ENCODE measurements at regions not wholly inside any gene's neighbourhood (a gene's known extent, or its start where the extent isn't known, plus 50 kb on each side); places are given as distances from the start of the nearest gene placed in this dataset.

GRCh38 chr4:17301869-17302268 is 210.0 kb downstream of the QDPR start:
- DNase-seq (ENCODE audit: insufficient read length, low spot score) (no peak), FAIRE-seq (no peak)

GRCh38 chr4:17301266-17301665 is 210.6 kb downstream of the QDPR start:
- DNase-seq (ENCODE audit: insufficient read length, low spot score) = no peak

GRCh38 chr4:17296921-17297890 is 214.7 kb downstream of the QDPR start:
- DNase-seq (ENCODE audit: insufficient read length, low spot score) (no peak), FAIRE-seq (no peak)

More at GRCh38 chr4:17301266-17301665, 210.6 kb downstream of the QDPR start:
- FAIRE-seq = no peak

- DNase-seq (ENCODE audit: insufficient read length, low spot score) (no peak), FAIRE-seq (no peak)
Measured at GRCh38 chr4:17293901-17294300, 218.0 kb downstream of the QDPR start.

GRCh38 chr4:17288151-17288550 is 223.7 kb downstream of the QDPR start:
- FAIRE-seq = no peak
- DNase-seq (ENCODE audit: insufficient read length, low spot score) = no peak

GRCh38 chr4:17286752-17287460 is 225.0 kb downstream of the QDPR start:
- no peak for DNase-seq (ENCODE audit: insufficient read length, low spot score)
- no peak for FAIRE-seq

- DNase-seq (ENCODE audit: insufficient read length, low spot score) (no peak), FAIRE-seq (no peak)
Measured at GRCh38 chr4:17285747-17286146, 226.1 kb downstream of the QDPR start.

- FAIRE-seq = no peak
- DNase-seq (ENCODE audit: insufficient read length, low spot score) = no peak
Measured at GRCh38 chr4:17284323-17285175, 227.3 kb downstream of the QDPR start.

- DNase-seq (ENCODE audit: insufficient read length, low spot score) = no peak
- FAIRE-seq = no peak
Measured at GRCh38 chr4:17283832-17284231, 228.1 kb downstream of the QDPR start.

GRCh38 chr4:17283251-17283650 is 228.6 kb downstream of the QDPR start:
- no peak for DNase-seq (ENCODE audit: insufficient read length, low spot score)
- no peak for FAIRE-seq

GRCh38 chr4:17280261-17281018 is 231.4 kb downstream of the QDPR start:
- DNase-seq (ENCODE audit: insufficient read length, low spot score) (no peak), FAIRE-seq (no peak)

- FAIRE-seq (no peak), DNase-seq (ENCODE audit: insufficient read length, low spot score) (no peak)
Measured at GRCh38 chr4:17276776-17277175, 235.1 kb downstream of the QDPR start.

GRCh38 chr4:17275836-17276235 is 236.1 kb downstream of the QDPR start:
- no peak for DNase-seq (ENCODE audit: insufficient read length, low spot score)
- no peak for FAIRE-seq

- FAIRE-seq (no peak), DNase-seq (ENCODE audit: insufficient read length, low spot score) (no peak)
Measured at GRCh38 chr4:17273047-17273446, 238.8 kb downstream of the QDPR start.

GRCh38 chr4:17272154-17272553 is 239.7 kb downstream of the QDPR start:
- no peak for DNase-seq (ENCODE audit: insufficient read length, low spot score)
- no peak for FAIRE-seq

- FAIRE-seq = no peak
- no peak for DNase-seq (ENCODE audit: insufficient read length, low spot score)
Measured at GRCh38 chr4:17265653-17266052, 246.2 kb downstream of the QDPR start.

- DNase-seq (ENCODE audit: insufficient read length, low spot score) (no peak), FAIRE-seq (no peak)
Measured at GRCh38 chr4:17265139-17265538, 246.8 kb downstream of the QDPR start.

- FAIRE-seq (no peak), DNase-seq (ENCODE audit: insufficient read length, low spot score) (no peak)
Measured at GRCh38 chr4:17260166-17260907, 251.6 kb downstream of the QDPR start.

- DNase-seq (ENCODE audit: insufficient read length, low spot score) (no peak), FAIRE-seq (no peak)
Measured at GRCh38 chr4:17258106-17258505, 253.8 kb downstream of the QDPR start.

Measured in HTR-8/SVneo (cell line).